ENCODE measurements at regions not wholly inside any gene's neighbourhood (a gene's known extent, or its start where the extent isn't known, plus 50 kb on each side); places are given as distances from the start of the nearest gene placed in this dataset.

DNA sequence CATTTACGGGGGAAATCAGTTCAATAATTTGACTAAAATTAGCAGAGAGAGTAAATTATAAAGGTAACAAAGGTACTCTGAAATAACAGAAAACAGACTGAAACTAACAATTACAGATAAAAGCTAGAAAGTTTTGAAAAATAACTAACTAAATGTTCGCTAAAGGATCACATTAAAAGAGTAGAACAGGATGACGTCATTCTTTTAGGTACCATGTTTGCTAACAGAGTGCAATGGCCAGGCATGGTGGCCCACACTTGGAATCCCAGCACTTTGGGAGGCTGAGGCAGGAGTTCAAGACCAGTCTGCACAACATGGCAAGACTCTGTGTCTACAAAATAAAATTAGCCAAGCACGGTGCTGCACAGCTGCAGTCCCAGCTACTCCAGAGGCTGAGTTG is 212.3 kb upstream of the CDYL start:
- DNase-seq (ENCODE audit: low read depth in 4 of 4, low spot score in 3 of 4) = no peak

DNA sequence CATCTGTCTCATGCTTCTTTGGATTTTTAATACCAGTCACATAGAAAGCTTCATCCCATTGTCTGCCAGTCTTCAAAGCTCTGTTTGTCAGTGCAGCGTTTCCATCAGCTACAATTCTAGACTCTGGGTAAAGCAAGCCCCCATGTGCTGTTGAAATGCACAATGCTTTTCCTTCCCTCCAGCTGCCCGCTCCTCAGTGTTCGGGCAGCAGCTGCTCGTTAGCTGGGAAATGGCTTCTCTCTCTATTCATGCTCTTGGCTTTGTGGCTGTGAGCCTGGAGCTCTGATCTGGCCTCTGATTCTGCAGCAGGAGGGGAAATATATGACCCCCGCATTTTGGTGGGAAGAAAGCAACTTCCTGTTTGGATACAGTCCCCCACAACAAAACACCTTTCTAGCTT is 213.0 kb upstream of the CDYL start:
- DNase-seq (ENCODE audit: low read depth in 4 of 4, low spot score in 3 of 4) = no peak

DNA sequence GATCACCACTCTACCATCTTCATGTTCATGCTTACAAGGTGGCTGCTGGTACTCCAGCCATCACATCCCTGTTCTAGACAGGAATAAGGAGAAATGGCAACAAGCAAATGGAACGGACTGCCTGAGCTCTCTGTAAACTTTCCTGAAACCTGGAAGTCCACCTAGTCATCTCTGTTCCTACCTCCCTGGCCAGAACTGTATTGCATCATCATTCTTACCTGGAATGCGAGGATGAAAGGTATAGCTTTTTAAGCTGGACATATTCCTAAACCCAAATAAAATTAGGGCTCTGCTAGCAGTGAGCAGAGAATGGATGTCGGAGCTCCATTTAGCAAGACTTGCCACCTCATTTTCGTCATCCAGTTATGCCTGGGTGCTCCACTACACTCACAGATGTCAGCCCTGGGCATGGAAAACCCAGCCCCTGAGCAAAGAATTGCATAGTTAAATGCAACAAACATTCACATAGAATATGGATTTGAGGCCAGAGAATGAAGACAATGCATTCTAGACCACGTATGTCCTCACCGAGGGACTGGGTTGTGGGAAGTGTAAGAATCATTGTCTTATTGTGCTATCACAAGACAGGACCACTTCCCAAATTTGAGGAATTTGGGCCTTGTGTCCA is 214.3 kb upstream of the CDYL start:
- DNase-seq (ENCODE audit: low read depth in 4 of 4, low spot score in 3 of 4) = no peak

DNA sequence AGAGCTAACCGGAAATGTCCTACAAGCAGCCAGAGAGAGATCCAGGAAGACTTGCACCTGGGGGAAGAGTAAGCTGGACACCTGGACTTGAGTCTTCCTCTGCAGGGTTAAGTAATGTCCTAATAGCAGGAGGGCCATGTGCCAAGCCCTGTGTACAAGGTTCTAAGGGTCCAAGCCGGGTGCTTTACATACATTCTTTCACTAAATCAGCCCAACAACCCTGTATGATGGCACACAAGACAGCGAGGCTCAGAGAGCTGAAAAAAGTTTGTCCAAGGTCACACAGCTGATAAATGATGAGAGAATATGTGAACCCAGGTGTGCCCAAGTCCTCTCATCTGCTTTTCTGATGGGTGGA is 215.1 kb upstream of the CDYL start:
- DNase-seq (ENCODE audit: low read depth in 4 of 4, low spot score in 3 of 4) = no peak

DNA sequence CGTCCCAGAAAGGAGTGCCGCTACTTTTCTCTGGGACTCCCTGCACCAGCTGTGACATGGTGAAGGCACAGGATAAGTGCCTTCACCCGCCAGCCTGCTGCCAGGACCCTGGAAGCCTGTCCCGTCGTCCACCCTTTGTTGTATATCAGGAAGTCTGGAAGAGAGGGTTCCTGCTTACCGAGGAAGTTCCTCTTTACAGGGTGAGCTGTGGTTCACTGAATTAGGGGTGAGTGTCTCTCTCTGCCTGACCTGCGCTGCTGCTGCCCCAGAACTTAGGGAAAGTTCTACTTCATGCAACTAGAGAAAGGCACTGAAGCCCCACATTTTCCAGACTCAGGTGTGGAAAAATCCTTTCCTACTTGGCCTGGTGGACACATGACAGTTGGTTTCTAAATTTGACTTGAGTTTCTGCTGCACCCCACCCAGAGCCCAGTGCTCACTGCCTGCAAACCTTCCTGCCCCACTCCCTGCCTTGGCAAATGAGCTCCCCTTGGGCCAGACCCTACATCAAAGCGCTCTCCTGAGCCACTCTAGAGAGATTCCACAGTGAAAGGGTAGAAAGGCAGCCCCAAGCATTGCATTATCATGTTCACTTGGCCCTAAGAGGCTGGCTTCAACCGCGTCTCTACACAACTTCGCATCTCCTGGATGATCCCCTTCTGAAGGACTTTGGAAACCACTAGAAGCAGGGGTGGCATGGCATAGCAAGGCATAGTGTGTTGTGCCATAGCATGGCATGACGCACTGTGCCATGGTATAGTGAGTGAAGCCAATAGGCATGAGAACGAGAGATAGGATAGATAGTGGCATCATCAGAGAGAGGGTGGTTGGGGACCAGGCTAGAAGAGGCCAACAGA is 215.8 kb upstream of the CDYL start:
- DNase-seq (ENCODE audit: low read depth in 4 of 4, low spot score in 3 of 4) = no peak

DNA sequence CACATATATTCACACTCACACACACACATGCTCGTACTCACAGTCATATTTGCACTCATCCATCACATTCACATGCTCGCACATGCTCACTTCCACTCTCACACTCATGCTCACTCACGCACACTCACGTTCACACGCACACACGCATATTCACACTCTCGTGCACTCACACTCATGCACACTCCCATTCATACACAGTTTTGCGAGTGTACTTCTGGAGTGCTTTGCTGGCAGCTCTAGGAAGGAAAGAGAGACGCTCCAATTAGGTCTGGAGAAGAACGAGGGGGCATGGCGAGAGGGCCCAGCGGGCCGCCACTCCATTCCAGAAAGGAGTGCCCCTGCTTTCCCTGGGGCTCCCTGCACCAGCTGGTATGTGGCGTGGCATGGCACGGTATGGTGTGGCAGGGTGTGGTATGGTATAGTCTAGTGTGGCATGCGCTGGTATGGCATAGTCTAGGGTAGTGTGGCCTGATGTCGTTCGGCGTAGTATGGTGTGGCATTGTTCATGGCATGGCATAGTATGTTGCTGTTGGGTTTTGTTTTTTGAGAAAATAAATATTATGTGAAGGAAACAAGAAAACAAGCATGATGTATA is 216.8 kb upstream of the CDYL start:
- no peak for DNase-seq (ENCODE audit: low read depth in 4 of 4, low spot score in 3 of 4)

DNA sequence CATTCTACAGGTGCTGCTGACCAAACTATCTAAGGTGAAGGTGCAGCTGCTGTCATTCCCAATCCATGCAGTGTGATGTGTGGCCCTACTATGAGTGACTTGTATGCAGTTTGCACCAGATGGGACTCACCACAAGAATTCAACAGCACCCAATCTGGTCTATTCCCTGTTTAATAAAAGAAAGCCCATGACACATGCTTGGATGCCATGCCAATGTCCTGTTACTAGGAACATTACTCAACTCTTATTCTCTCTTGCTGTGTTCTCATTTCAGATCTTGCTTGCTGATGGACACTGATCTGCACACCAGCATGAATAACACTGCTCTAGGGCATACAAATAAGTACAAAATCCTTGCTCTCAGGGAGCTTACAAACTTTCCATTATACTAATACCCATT is 221.6 kb upstream of the CDYL start:
- DNase-seq (ENCODE audit: low read depth in 4 of 4, low spot score in 3 of 4) = no peak

DNA sequence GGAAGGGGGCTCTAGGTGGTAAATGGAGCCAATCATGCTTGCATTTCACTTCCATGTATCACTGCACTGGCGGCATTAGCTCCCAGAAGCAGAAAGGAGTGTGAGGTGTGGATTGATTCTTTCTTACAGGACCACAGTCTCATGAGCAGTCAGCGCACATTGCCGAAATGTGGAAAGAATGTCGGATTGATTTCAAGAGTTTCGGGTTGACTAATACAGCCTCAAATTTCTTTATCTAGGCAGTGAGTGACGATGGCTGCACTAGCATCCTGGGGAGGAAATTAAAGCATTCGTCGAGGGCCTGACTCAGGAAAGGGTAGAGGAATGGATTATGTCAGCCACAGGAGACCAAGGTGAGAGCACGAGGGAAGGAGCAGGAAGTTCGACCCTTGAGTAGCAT is 222.8 kb upstream of the CDYL start:
- DNase-seq (ENCODE audit: low read depth in 4 of 4, low spot score in 3 of 4) = no peak

DNA sequence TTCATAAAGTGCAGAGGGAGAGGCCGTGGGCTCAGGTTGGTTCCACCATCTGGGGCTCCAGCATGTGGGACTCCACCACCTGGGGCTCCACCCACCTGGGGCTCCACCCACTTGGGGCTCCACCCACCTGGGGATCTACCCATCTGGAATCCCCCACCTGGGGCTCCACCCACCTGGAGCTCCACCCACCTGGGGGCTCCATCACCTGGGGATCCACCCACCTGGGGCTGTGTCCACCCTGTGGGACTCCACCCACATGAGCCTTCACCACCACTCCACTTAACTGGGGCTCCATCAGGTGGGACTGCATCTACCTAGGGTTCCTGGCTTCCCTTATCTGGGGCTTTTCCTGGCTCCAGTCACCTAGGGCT is 226.0 kb upstream of the CDYL start:
- DNase-seq (ENCODE audit: low read depth in 4 of 4, low spot score in 3 of 4) = no peak

DNA sequence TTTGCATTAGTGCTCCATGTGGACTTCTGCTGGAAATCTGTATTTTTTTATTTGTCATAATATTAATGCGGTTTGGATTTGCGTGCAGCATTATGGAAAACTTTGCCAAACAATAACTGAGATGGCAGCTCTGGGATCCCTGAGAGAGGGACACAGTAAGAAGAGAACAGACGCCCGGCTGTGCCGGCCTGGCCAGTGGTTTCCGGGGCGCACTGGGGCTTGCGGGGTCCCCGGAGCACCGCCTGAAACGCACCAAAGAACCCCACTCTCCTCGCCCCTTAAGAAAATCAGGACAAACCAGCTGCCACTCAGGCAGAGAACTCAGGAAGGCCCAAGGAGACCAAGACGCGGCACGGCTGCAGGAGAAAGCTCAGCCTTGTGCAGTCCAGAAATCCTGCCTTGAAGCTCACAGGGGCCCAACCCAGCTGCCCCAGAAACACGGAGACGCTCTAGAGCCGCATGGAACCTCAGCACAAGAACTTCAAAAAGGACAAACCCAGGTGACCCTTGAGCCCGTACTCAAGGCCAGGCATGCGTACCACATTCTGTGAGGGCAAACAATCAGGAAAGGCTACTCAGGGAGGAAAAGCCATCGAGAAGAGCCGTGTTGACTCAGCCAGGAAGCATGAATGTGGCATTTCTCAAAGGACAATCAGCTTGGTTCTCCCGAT is 226.5 kb upstream of the CDYL start:
- DNase-seq (ENCODE audit: low read depth in 4 of 4, low spot score in 3 of 4) = no peak

DNA sequence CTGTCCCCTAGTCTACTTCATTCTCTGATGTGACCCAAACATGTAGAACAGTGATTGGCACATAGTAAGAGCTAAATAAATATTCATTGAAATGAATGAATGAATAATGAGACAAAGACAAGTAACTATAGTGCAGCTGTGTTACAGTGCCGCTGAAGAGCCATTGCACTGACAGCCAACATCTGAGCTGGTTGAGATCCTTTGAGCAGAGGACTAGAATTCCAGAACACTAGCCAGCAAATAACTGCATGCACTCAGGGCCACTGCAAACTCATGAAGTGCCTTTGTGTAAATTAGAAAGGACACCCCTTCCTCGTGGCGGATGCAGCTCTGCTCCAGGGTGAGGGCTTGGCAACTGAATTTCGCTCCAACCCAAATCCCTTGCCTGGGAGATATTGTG is 230.3 kb upstream of the CDYL start:
- no peak for DNase-seq (ENCODE audit: low read depth in 4 of 4, low spot score in 3 of 4)

DNA sequence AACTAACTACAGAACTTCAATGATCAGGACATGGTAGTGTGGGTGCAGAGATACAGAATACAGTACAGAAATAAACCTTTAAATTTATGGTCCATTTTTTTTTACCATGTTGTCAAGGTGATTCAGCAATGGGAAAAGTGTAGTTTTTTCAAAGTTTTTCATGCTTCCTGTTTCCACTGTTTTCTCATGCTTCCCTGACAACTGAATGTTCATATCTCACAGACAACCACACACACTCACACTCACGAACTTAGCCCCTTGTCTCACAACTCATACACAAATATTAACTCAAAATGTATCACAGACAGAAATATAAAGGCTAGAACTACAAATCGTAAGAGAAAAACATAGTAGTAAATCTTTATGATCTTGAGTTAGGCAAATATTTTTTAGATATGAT is 232.6 kb upstream of the CDYL start:
- DNase-seq (ENCODE audit: low read depth in 4 of 4, low spot score in 3 of 4) = no peak

DNA sequence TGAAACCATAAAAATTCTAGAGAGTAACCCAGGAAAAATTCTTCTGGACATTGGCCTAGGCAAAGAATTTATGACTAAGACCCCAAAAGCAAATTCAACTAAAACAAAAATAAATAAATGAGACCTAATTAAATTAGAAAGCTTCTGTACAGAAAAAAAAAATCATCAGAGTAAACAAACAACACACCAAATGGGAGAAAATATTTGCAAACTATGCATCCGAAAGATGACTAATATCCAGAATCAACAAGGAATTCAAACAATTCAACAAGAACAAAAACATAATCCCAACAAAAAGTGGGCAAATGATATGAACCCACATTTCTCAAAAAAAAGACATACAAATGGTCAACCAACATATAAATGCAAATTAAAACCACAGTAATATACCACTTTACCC is 242.6 kb upstream of the CDYL start:
- no peak for DNase-seq (ENCODE audit: low read depth in 4 of 4, low spot score in 3 of 4)

DNA sequence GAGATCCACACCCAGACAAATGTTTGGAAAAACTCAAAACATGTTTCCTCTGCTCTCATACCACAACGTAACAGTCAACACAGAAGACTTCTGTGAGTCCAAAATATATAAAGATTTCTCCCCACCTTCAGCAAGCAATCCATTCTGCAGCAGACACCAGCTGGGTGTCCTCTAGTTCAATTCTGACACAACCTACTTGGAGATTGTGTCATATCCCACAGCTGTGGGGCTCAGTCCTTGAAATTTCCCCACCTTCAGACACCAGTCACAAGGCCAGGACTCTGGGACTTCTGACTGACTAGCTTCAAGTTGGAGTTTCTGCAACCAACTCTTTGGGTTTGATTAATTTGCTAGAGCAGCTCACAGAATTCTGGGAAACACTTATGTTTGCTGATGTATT is 244.8 kb upstream of the CDYL start:
- no peak for DNase-seq (ENCODE audit: low read depth in 4 of 4, low spot score in 3 of 4)

DNA sequence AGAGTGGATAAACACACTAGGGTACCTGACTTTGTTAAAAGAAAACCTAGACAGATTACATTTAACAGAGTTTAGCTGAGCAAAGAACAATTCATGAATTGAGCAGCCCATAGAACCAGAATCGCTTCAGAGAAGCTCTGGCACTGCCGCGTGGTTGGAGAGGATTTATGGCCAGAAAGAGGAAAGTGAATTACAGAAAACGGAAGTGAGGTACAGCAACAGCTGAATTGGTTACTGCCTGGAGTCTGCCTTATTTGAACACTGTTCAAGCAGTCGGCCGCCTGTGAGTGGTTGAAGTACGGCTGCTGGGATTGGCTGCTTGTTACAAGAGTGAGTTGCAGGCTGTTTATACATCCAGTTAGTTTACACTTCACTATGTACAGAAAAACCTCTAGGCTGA is 253.8 kb upstream of the CDYL start:
- no peak for DNase-seq (ENCODE audit: low read depth in 4 of 4, low spot score in 3 of 4)

DNA sequence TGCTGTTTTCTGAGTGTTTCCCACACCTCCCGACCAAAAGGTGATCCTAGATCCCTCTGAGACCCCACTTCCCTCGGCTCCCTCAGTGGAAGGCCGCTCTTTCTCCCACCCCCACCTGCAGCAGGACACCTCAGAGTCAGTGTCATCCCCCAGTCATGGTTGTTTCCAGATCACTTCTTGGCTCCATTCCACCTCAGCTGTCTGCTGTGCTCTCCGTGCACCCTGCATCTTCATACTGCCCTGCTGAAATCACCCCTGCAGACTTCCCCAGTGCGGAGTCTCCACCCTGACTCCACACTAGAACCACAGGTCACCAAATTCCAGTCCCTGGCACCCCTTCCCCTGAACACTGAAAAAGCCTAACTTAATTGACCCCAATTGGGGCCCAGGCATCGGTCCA is 255.1 kb upstream of the CDYL start:
- DNase-seq (ENCODE audit: low read depth in 4 of 4, low spot score in 3 of 4) = no peak

DNA sequence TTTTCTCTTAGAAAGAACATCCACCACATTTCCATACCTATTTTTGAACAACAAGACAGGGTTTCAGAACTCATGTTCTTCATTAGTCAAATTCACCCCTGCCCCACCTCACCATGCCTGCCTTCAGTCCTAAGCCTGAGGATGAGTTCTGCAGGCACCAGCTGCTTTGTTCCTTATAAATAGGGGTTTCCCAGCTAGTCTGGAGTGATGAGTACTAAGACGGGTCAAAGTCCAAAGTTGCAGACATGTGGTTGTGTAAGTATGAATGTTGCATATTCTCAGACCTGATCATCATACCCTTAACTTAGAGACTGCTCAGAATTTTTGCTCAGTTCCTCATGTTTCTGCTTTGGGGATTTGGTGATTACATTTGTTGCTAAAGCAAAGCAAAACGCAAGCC is 257.7 kb upstream of the CDYL start:
- DNase-seq (ENCODE audit: low read depth in 4 of 4, low spot score in 3 of 4) = no peak

DNA sequence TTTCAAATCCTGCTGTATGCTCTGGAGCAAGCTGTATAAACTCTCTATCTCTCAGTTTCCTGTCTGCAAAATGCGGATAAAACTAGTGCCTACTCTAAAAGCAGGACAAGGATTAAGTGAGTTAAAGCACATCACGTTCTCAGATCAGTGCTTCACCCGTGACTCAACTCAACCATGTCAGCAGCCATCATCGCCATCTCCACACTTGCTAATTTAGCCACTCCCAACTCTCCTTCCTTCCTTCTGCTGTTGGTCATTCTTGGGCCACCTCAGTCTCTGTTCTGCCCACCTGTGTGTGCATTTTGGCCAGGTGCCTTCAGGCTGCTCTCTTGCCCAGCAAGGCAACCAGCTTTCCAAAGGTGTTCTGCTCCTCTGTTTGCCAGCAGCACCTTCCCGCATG is 260.0 kb upstream of the CDYL start:
- DNase-seq (ENCODE audit: low read depth in 4 of 4, low spot score in 3 of 4) = no peak

DNA sequence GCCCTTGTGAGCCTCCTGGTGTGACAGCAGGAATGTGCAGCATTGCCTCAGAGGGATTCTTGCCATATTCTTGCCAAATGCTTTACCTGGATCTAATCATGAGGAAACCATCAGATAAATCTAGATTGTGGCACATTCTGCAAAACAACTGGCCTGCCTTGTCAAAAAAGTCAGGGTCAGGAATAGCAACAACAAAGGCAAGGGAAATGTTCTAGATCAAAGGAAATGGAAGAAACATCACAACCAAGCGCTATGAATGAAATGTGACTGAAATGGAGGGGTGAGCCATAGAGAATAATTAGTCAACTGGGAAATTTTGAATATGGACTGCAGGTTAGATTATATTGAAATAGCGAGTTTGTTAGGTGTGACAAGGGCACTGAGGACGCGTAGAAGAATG is 262.6 kb upstream of the CDYL start:
- DNase-seq (ENCODE audit: low read depth in 4 of 4, low spot score in 3 of 4) = no peak

DNA sequence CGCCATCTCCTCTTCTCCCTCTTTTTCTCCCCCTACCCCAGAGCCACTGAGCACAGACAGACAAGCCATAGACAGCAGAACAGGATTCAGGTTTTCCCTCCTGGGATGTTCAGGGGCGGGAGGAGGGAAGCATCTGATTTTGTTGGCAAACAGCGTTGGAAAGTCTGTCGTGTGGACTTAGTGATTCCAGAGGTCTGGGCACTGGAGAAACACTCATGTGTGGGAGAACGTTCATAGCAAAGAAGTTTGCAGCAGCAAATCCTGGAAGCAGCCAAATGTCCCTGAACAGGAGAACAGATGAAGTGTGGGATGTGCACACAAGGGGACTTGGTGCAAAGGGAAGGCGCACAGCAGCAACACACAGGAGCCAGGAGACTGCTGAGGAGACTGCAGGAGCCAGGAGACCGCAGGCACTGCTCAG is 264.1 kb upstream of the CDYL start:
- DNase-seq (ENCODE audit: low read depth in 4 of 4, low spot score in 3 of 4) = no peak

DNA sequence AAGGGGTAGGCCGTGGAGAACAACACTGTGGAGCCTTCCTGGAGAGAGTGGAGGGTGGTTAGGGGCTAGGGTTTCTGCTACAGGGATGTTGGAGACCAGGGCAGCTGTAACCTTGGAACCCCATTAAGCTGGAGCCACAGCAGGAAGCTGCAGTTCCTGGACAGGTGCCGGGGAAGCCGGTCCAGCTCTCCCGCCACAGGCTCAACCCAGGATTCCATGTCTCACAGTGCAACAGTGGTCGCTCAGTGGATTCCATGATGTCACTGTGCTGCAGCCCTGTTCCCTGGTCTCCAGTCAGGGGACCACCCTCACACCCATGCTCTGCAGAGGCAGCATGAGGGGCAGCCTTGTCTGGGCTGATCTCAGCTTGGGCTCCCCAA is 264.6 kb upstream of the CDYL start:
- DNase-seq (ENCODE audit: low read depth in 4 of 4, low spot score in 3 of 4) = no peak

Data from left renal pelvis (tissue), 4 donors.